Thymus (tissue), 11 donors: ENCODE measurements at regions not wholly inside any gene's neighbourhood (a gene's known extent, or its start where the extent isn't known, plus 50 kb on each side); places are given as distances from the start of the nearest gene placed in this dataset.

Experiments
- DNase-seq, 9 donors: peaks; one replicate each; pipeline ENCODE4 v3.0.0-alpha.2; 2013; ENCODE audit warnings: low spot score in 9 of 9, low read depth in 6 of 9, missing footprints in 1 of 9
- H3K27ac ChIP-seq, 2 donors: one replicate each; pipeline ENCODE4 v1.5.1; 2013; ENCODE audit warnings: control low read depth in 1 of 2, low read depth in 1 of 2, low read length in 1 of 2, mild to moderate bottlenecking in 1 of 2, moderate library complexity in 1 of 2
- H3K27me3 ChIP-seq, 2 donors: one replicate each; pipeline ENCODE4 v1.5.1; 2013; ENCODE audit warnings: low read length in 1 of 2; ENCODE audit not compliant: control insufficient read depth in 2 of 2, insufficient read depth in 1 of 2
- H3K36me3 ChIP-seq, 2 donors: one replicate each; pipeline ENCODE4 v1.5.1; 2013; ENCODE audit warnings: low read length in 1 of 2, mild to moderate bottlenecking in 1 of 2, moderate library complexity in 1 of 2; ENCODE audit not compliant: control insufficient read depth in 2 of 2, insufficient read depth in 2 of 2
- H3K4me1 ChIP-seq, 2 donors: one replicate each; pipeline ENCODE4 v1.5.1; 2013; ENCODE audit warnings: low read length in 2 of 2; ENCODE audit not compliant: control insufficient read depth in 2 of 2, insufficient read depth in 2 of 2
- H3K4me3 ChIP-seq, 2 donors: one replicate each; pipeline ENCODE4 v1.5.1; 2013; ENCODE audit warnings: low read length in 2 of 2, control low read depth in 1 of 2, mild to moderate bottlenecking in 1 of 2
- H3K9me3 ChIP-seq, 2 donors: one replicate each; pipeline ENCODE4 v1.5.1; 2013; ENCODE audit warnings: low read length in 1 of 2, mild to moderate bottlenecking in 1 of 2; ENCODE audit not compliant: control insufficient read depth in 2 of 2, insufficient read depth in 1 of 2
- WGBS: extraction: QIAGEN DNeasy Blood & Tissue Kit; methylation state at CpG from one replicate; pipeline ENCODE4 v1.1.7; 2013; 5-methylcytosine and 5-hydroxymethylcytosine counted together
- donor health status: healthy.

DNA sequence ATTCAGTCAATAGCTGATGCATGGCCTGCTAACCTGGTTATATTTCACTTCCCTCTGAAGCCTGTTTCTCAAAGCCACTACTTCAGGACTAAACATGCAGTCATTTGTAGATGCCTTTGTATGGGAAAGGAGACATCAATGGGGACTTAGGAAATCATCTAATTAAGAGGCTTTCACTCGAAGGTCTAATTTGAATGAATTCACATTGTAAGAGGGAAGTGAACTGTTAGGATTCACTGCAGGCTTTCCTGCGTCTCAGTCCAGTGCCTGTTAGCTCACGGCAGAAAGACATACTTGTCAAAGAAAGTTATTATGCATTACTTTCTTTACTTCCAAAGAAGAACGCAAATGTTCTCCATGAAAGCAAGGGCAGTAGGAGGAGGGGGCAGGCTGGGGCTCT is 50.6 kb upstream of the CDK20 start:
- Histone ChIP-seq H3K36me3 (no peaks in the 10 kb centered on the region), H3K9me3 (no peaks in the 10 kb centered on the region), H3K4me1 (no peaks in the 10 kb centered on the region), H3K4me3 (no peak overlapping the region), H3K27ac (no peak overlapping the region), H3K27me3 (no peaks in the 10 kb centered on the region)
- WGBS, result 90% methylated on average over 4 of the region's 4 CpGs
- DNase-seq, result no peak
